Glutamatergic neuron (in vitro differentiated cells): ENCODE measurements at regions not wholly inside any gene's neighbourhood (a gene's known extent, or its start where the extent isn't known, plus 50 kb on each side); places are given as distances from the start of the nearest gene placed in this dataset.

Experiments
- DNase-seq: peaks from one replicate; pipeline ENCODE4 v3.0.0; 2022
- H3K27ac Mint-ChIP-seq: one replicate; pipeline ENCODE4 v1.8.0; 2020; ENCODE audit warnings: mild to moderate bottlenecking, mixed read lengths, inconsistent platforms; ENCODE audit not compliant: unreplicated experiment
- H3K27me3 Mint-ChIP-seq: one replicate; pipeline ENCODE4 v1.8.0; 2020; ENCODE audit warnings: mild to moderate bottlenecking, moderate library complexity, mixed read lengths, inconsistent platforms; ENCODE audit not compliant: unreplicated experiment
- H3K36me3 Mint-ChIP-seq: one replicate; pipeline ENCODE4 v1.8.0; 2020; ENCODE audit warnings: mild to moderate bottlenecking, mixed read lengths, inconsistent platforms; ENCODE audit not compliant: unreplicated experiment
- H3K4me1 Mint-ChIP-seq: one replicate; pipeline ENCODE4 v1.8.0; 2020; ENCODE audit warnings: mild to moderate bottlenecking, low read depth, mixed read lengths, inconsistent platforms; ENCODE audit not compliant: unreplicated experiment
- H3K4me3 Mint-ChIP-seq: one replicate; pipeline ENCODE4 v1.8.0; 2020; ENCODE audit warnings: mild to moderate bottlenecking, mixed read lengths, inconsistent platforms; ENCODE audit not compliant: unreplicated experiment
- H3K9me3 Mint-ChIP-seq: one replicate; pipeline ENCODE4 v1.8.0; 2020; ENCODE audit warnings: mild to moderate bottlenecking, moderate library complexity, mixed read lengths, inconsistent platforms; ENCODE audit not compliant: unreplicated experiment
- TF ChIP-seq, protein P1 (sequence below): fragments of 200-600 bp; sonication (generic); IDR thresholded peaks from one replicate; pipeline ENCODE4 v1.5.0; 2021; ENCODE audit not compliant: partially characterized antibody, unreplicated experiment

DNA sequence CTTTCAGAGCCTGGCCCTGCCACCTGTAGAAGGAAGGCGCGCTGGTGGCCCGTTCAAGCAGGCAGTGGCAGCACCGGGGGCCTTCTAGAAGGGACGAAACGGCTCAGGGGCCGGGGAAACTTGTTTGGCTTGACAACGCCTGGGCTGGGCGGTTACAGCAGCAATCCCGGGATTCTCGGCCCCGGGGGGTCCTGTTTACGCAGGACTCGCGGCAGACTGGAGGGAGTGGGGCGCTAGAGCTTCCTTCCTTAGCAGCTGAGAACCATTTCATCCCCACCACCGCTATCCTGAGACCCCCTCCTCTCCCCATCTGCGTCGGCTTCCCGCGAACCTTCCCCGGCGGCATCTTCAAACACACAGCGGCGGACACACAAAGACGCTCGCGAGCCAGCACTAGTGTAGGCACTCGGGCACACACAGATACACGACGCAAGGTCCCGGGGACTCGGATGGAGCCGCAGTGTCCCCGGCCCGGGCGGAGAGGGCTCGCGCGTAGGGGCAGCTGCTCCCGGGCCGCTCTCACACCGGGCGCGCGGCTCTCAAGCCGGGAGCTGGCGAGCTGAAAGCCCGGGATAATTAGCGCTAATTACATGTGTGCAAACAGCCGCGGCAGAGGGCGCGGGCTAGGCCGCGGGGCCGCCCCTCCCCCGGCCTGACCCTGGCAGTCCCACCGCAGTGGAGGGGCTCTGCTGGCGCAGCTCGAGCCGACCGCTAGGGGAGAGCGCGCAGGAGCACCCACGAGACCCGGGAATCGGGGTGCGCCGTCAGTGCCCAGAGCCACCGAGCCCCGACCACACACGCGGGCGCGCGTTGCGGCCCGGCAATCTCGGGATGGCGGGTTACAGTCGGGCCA is 271.4 kb downstream of the FOXD2 start:
- no peak overlapping the region for H3K27ac Mint-ChIP-seq
- TF ChIP-seq, protein P1, sequence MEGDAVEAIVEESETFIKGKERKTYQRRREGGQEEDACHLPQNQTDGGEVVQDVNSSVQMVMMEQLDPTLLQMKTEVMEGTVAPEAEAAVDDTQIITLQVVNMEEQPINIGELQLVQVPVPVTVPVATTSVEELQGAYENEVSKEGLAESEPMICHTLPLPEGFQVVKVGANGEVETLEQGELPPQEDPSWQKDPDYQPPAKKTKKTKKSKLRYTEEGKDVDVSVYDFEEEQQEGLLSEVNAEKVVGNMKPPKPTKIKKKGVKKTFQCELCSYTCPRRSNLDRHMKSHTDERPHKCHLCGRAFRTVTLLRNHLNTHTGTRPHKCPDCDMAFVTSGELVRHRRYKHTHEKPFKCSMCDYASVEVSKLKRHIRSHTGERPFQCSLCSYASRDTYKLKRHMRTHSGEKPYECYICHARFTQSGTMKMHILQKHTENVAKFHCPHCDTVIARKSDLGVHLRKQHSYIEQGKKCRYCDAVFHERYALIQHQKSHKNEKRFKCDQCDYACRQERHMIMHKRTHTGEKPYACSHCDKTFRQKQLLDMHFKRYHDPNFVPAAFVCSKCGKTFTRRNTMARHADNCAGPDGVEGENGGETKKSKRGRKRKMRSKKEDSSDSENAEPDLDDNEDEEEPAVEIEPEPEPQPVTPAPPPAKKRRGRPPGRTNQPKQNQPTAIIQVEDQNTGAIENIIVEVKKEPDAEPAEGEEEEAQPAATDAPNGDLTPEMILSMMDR = peak; percentile 80
- peak overlapping the region; percentile 76 for H3K4me3 Mint-ChIP-seq
- DNase-seq = peak; percentile 79
- peaks cover 15% of the 10 kb centered on the region for H3K27me3 Mint-ChIP-seq
- H3K9me3 Mint-ChIP-seq = peaks cover 9% of the 10 kb centered on the region
- no peaks in the 10 kb centered on the region for H3K36me3 Mint-ChIP-seq
- peaks cover 20% of the 10 kb centered on the region for H3K4me1 Mint-ChIP-seq

DNA sequence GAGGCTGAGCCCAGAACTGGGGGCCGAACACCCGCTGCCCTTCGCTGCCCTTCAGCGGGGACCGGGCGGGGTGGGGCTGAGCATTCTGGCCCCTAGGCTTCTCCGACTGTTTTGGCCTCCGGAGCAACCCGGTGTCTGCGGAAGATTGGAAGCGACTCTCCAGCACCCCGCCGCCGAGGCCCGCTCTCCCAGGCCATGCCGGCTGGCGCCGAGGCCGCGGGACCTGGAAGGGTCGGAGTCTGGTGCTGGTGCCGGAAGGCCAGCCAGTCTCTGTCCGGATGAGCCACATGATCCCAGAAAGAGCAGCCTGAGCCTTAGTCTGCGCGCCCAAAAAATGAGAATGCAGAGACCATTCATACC is 272.0 kb downstream of the FOXD2 start:
- Mint-ChIP-seq H3K9me3 (peaks cover 9% of the 10 kb centered on the region), H3K27me3 (peaks cover 15% of the 10 kb centered on the region), H3K4me3 (peak overlapping the region; percentile 55), H3K27ac (no peak overlapping the region), H3K4me1 (peaks cover 18% of the 10 kb centered on the region), H3K36me3 (no peaks in the 10 kb centered on the region)
- TF ChIP-seq, protein P1 = no peak
- no peak for DNase-seq

DNA sequence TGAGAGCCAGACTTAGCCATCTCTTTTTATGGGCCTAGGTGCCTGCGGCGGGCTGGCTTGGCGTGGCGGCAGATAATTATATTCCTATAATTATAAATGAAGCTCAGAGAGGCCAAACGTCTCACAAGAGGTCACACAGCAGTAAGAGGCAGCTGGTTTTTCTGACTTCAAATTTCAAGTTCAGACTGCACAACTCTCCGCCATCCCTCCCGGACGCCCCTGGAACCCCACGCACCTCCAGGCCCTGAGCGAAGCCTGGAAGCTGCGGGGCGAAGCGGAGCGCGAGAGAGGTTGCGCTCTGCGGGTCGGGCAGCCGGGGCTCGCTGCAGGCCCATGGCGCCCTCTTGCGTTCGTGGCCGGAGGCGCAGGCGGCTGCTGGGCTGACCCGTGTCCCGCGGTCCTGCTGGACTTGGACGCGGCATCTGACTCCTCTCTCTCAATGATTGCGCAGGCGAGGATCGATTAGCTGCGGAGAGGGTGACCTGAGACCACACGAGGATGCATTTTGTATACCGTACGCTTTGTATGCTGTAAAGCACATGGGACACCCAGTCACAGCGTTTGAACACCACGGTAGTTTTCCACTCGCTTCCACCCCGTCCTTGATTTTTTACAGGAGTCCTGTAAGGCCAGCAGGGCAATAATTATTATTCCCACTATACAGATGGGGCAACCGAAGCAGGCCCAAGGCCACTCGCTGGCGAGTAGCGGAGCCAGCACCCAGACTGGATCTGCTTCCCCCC is 272.7 kb downstream of the FOXD2 start:
- Mint-ChIP-seq H3K4me1 (peaks cover 15% of the 10 kb centered on the region), H3K27me3 (peaks cover 14% of the 10 kb centered on the region), H3K27ac (no peak overlapping the region), H3K36me3 (no peaks in the 10 kb centered on the region), H3K9me3 (peaks cover 8% of the 10 kb centered on the region), H3K4me3 (peak overlapping the region; percentile 20)
- peak; percentile 95 for DNase-seq
- TF ChIP-seq, protein P1 = peak; percentile 98
